ENCODE measurements at regions not wholly inside any gene's neighbourhood (a gene's known extent, or its start where the extent isn't known, plus 50 kb on each side); places are given as distances from the start of the nearest gene placed in this dataset.

DNA sequence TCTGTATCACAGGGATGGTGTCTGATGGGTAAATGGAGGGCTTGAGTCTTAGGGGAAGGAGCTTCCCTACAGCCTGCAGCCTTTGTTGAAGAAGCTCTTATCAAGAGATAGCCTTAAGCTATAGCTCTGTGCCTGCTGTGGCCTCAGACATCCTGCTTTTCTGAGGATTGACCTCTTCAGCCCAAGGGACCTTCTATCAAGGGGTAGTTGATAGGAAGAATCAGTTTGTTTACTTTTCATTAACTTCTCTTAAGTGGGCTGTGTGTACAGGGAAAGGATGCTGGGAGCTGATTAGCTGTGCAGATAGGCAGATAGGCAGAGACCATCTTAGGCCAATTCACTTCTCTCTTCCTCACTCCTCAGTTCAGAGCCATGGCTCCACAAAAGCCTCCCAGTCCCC is 151.8 kb upstream of the CADM1 start:
- TF ChIP-seq, protein P1, sequence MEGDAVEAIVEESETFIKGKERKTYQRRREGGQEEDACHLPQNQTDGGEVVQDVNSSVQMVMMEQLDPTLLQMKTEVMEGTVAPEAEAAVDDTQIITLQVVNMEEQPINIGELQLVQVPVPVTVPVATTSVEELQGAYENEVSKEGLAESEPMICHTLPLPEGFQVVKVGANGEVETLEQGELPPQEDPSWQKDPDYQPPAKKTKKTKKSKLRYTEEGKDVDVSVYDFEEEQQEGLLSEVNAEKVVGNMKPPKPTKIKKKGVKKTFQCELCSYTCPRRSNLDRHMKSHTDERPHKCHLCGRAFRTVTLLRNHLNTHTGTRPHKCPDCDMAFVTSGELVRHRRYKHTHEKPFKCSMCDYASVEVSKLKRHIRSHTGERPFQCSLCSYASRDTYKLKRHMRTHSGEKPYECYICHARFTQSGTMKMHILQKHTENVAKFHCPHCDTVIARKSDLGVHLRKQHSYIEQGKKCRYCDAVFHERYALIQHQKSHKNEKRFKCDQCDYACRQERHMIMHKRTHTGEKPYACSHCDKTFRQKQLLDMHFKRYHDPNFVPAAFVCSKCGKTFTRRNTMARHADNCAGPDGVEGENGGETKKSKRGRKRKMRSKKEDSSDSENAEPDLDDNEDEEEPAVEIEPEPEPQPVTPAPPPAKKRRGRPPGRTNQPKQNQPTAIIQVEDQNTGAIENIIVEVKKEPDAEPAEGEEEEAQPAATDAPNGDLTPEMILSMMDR (conservative IDR thresholded peaks at IDR 0.05 in 1 of 2, IDR thresholded peaks at IDR 0.05 in 1 of 2; ENCODE audit: low read depth in 1 of 2, low read length in 2 of 2), result no peak
- TF ChIP-seq EZH2 (IDR thresholded peaks at IDR 0.05; ENCODE audit: low read length, missing control alignments), result no peak
